Bone marrow (tissue), 2 donors: ENCODE measurements at regions not wholly inside any gene's neighbourhood (a gene's known extent, or its start where the extent isn't known, plus 50 kb on each side); places are given as distances from the start of the nearest gene placed in this dataset.

Experiments
- DNase-seq, 2 donors: peaks; one replicate each; lab custom pipeline; 2025; lab: John Stamatoyannopoulos, UW

- no peak for DNase-seq
These were observed 802.4 kb downstream of the TFAP2A start for GRCh38 chr6:9612489-9612888.

- DNase-seq = no peak
These were observed 804.1 kb downstream of the TFAP2A start for GRCh38 chr6:9610620-9611415.

- no peak for DNase-seq
These were observed 808.3 kb downstream of the TFAP2A start for GRCh38 chr6:9606435-9607134.

- DNase-seq = no peak
These were observed 820.1 kb downstream of the TFAP2A start for GRCh38 chr6:9594746-9595145.

- no peak for DNase-seq
These were observed 821.3 kb downstream of the TFAP2A start for GRCh38 chr6:9593554-9593953.

GRCh38 chr6:9583753-9584352 is 831.0 kb downstream of the TFAP2A start:
- DNase-seq = no peak

GRCh38 chr6:9581155-9581554 is 833.7 kb downstream of the TFAP2A start:
- DNase-seq = no peak

- no peak for DNase-seq
These were observed 838.4 kb downstream of the TFAP2A start for GRCh38 chr6:9576521-9576920.

GRCh38 chr6:9566096-9566495 is 848.8 kb downstream of the TFAP2A start:
- DNase-seq = no peak

GRCh38 chr6:9564021-9564420 is 850.9 kb downstream of the TFAP2A start:
- no peak for DNase-seq

- no peak for DNase-seq
These were observed 851.3 kb downstream of the TFAP2A start for GRCh38 chr6:9563568-9563967.

- DNase-seq = no peak
These were observed 860.1 kb downstream of the TFAP2A start for GRCh38 chr6:9554806-9555205.

GRCh38 chr6:9554323-9554722 is 860.6 kb downstream of the TFAP2A start:
- DNase-seq = no peak

GRCh38 chr6:9553002-9553401 is 861.9 kb downstream of the TFAP2A start:
- no peak for DNase-seq

- no peak for DNase-seq
These were observed 871.2 kb downstream of the TFAP2A start for GRCh38 chr6:9543649-9544048.

- DNase-seq = no peak
These were observed 874.2 kb downstream of the TFAP2A start for GRCh38 chr6:9540534-9541126.

GRCh38 chr6:9540126-9540525 is 874.7 kb downstream of the TFAP2A start:
- DNase-seq = no peak

- no peak for DNase-seq
These were observed 875.6 kb downstream of the TFAP2A start for GRCh38 chr6:9539231-9539755.

- DNase-seq = no peak
These were observed 877.5 kb downstream of the TFAP2A start for GRCh38 chr6:9537381-9537780.

GRCh38 chr6:9535106-9535505 is 879.8 kb downstream of the TFAP2A start:
- no peak for DNase-seq

GRCh38 chr6:9532621-9533557 is 882.0 kb downstream of the TFAP2A start:
- DNase-seq = no peak
